OCI-LY7 (cell line): ENCODE measurements at regions not wholly inside any gene's neighbourhood (a gene's known extent, or its start where the extent isn't known, plus 50 kb on each side); places are given as distances from the start of the nearest gene placed in this dataset.

Experiments used
- BruUV-seq: library from RNA; stranded (reverse); fragments of 400-500 nt; replicated peaks from 2 replicates; lab custom pipeline; 2021; lab: Mats Ljungman, UMichigan
- CTCF ChIA-PET: fragments of 300-600 bp; sonication (Branson Sonifier 250); formaldehyde crosslinking; loops from one replicate; lab custom pipeline; 2022; ENCODE audit warnings: antibody characterized with exemption; ENCODE audit not compliant: unreplicated experiment; lab: Charles Lee
- POLR2A ChIA-PET: fragments of 300-600 bp; sonication (Branson Sonifier 250); formaldehyde crosslinking; loops from one replicate; lab custom pipeline; 2022; ENCODE audit warnings: antibody characterized with exemption; lab: Charles Lee
- DNase-seq: peaks from one replicate; pipeline ENCODE4 v3.0.0-alpha.2; 2015; ENCODE audit warnings: low spot score
- H2AFZ ChIP-seq: fragments of 200-600 bp; sonication (generic), shearing (Covaris generic); 2 replicates; pipeline ENCODE4 v1.6.1; 2014; ENCODE audit warnings: mild to moderate bottlenecking, antibody characterized with exemption, low read length, moderate library complexity
- H3K27ac ChIP-seq: fragments of 200-600 bp; sonication (generic); 2 replicates; pipeline ENCODE4 v1.5.1; 2014; ENCODE audit warnings: mixed run types, low read depth, mild to moderate bottlenecking, moderate library complexity, low read length, inconsistent platforms; ENCODE audit not compliant: poor library complexity, severe bottlenecking
- H3K36me3 ChIP-seq: fragments of 200-600 bp; sonication (generic); 2 replicates; pipeline ENCODE4 v1.6.1; 2014; ENCODE audit warnings: mild to moderate bottlenecking, antibody characterized with exemption, low read length, moderate library complexity, mixed read lengths; ENCODE audit not compliant: insufficient read depth
- H3K4me1 ChIP-seq: fragments of 200-600 bp; sonication (generic); 2 replicates; pipeline ENCODE4 v1.5.1; 2014; ENCODE audit warnings: mild to moderate bottlenecking, low read length; ENCODE audit not compliant: insufficient read depth, poor library complexity, severe bottlenecking
- H3K4me2 ChIP-seq: fragments of 200-600 bp; sonication (generic); 2 replicates; pipeline ENCODE4 v1.6.1; 2014; ENCODE audit warnings: mild to moderate bottlenecking, low read length
- H3K4me3 ChIP-seq: fragments of 200-600 bp; sonication (generic); 2 replicates; pipeline ENCODE4 v1.5.1; 2014; ENCODE audit warnings: mild to moderate bottlenecking, low read depth, low read length; ENCODE audit not compliant: poor library complexity, severe bottlenecking
- H3K79me2 ChIP-seq: fragments of 200-600 bp; sonication (generic); 2 replicates; pipeline ENCODE4 v1.6.1; 2016; ENCODE audit warnings: low read depth, mild to moderate bottlenecking, low read length, moderate library complexity, mixed read lengths; ENCODE audit not compliant: insufficient read depth
- H3K9me2 ChIP-seq: fragments of 200-600 bp; sonication (generic); 2 replicates; pipeline ENCODE4 v1.6.1; 2016; ENCODE audit warnings: mild to moderate bottlenecking, low read length, mixed read lengths; ENCODE audit not compliant: insufficient read depth
- H3K9me3 ChIP-seq: fragments of 200-600 bp; sonication (generic); 2 replicates; pipeline ENCODE4 v1.6.1; 2014; ENCODE audit warnings: mild to moderate bottlenecking, mixed run types, low read length, mixed read lengths
- H4K20me1 ChIP-seq: fragments of 200-600 bp; sonication (generic); 2 replicates; pipeline ENCODE4 v1.6.1; 2014; ENCODE audit warnings: mild to moderate bottlenecking, antibody characterized with exemption, low read length, moderate library complexity, mixed read lengths; ENCODE audit not compliant: insufficient read depth
- CTCF ChIP-seq: fragments of 200-600 bp; sonication (generic); conservative IDR thresholded peaks from 2 replicates; pipeline ENCODE4 v1.5.1; 2014; ENCODE audit warnings: mild to moderate bottlenecking, antibody characterized with exemption, low read length, moderate library complexity, mixed read lengths
- EZH2phosphoT487 ChIP-seq: fragments of 200-600 bp; sonication (generic); IDR thresholded peaks from 2 replicates; pipeline ENCODE4 v1.6.1; 2018; ENCODE audit warnings: low read depth, borderline replicate concordance, mild to moderate bottlenecking, mixed run types, antibody characterized with exemption, low read length, moderate library complexity, mixed read lengths
- intact Hi-C: fragments of 100-400 bp; cut with micrococcal nuclease; formaldehyde crosslinking; loops from one replicate; pipeline ENCODE4 v1.10.0; 2022; ENCODE audit not compliant: unreplicated experiment

- no peak for TF ChIP-seq CTCF
- TF ChIP-seq EZH2phosphoT487: no peak
- H3K4me2 ChIP-seq: no peak overlapping the region
- H3K4me3 ChIP-seq: no peak overlapping the region
- no TSS peak for BruUV-seq
- no peaks in the 10 kb centered on the region for H3K4me1 ChIP-seq
- ChIA-PET POLR2A (no interaction called here), CTCF (interaction anchor here (0.6 kb wide), 1 partner anchor 9 kb away, joined by 3 read pairs; no protein-coding TSS in a partner anchor)
- no peaks in the 10 kb centered on the region for H3K9me3 ChIP-seq
- no peak overlapping the region for H3K27ac ChIP-seq
- no peak for DNase-seq
- H3K36me3 ChIP-seq: no peaks in the 10 kb centered on the region
- no peaks in the 10 kb centered on the region for H3K79me2 ChIP-seq
- intact Hi-C loops: no loop called here
- H3K9me2 ChIP-seq: no peaks in the 10 kb centered on the region
- H2AFZ ChIP-seq: no peak overlapping the region
- no peaks in the 10 kb centered on the region for H4K20me1 ChIP-seq
These were observed 62.0 kb upstream of the CD93 start for GRCh38 chr20:23147964-23148730.

GRCh38 chr20:23147647-23147963, 61.5 kb upstream of the CD93 start:
- no peaks in the 10 kb centered on the region for H4K20me1 ChIP-seq
- ChIA-PET POLR2A (no interaction called here), CTCF (interaction anchor here (0.6 kb wide), 1 partner anchor 8 kb away, joined by 3 read pairs; no protein-coding TSS in a partner anchor)
- no peak overlapping the region for H3K27ac ChIP-seq
- H2AFZ ChIP-seq: no peak overlapping the region
- no peaks in the 10 kb centered on the region for H3K4me1 ChIP-seq
- H3K9me2 ChIP-seq: no peaks in the 10 kb centered on the region
- no peak overlapping the region for H3K4me3 ChIP-seq
- no peaks in the 10 kb centered on the region for H3K79me2 ChIP-seq
- intact Hi-C loops: no loop called here
- no peaks in the 10 kb centered on the region for H3K9me3 ChIP-seq
- TF ChIP-seq CTCF (no peak), EZH2phosphoT487 (no peak)
- H3K4me2 ChIP-seq: no peak overlapping the region
- BruUV-seq: no TSS peak
- DNase-seq: no peak
- no peaks in the 10 kb centered on the region for H3K36me3 ChIP-seq

DNA sequence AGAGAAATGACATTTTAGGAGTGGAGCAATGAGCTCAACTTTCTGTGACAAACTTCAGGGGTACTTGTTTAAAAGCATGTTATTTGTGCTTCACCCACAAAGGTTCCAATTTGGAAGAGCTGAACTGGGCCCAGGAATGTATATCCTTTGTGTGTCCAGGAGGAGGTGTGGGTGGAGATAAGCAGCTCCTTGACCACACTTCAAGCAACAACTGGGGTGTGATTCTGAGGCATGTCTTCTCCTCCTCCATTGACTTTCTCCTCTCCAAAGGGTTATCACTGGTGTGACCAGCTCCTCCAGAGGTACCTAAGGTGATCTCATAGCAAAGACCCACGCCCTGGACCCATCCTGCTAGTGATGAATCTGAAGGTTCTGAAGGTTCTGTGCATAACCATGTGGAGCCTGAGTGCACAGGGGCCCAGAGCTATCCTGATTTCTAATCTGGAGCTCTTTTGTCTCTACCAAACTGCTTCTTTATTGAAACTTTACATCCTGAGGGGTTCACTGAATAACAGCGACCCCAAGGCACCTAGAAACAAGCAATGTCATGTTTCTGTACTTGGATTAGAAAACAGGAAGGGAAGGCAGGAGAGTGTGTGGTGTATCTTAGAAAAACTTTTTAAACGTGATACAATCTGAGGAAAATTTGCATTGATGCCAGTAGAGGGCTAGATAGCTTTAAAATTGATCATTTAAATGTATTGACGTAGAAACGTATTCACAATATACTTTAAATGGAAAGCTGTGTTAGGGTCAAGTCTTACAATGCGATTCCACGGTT, 60.9 kb upstream of the CD93 start:
- H4K20me1 ChIP-seq: no peaks in the 10 kb centered on the region
- H3K79me2 ChIP-seq: no peaks in the 10 kb centered on the region
- TF ChIP-seq EZH2phosphoT487: no peak
- no peak for TF ChIP-seq CTCF
- H3K27ac ChIP-seq: no peak overlapping the region
- no peaks in the 10 kb centered on the region for H3K9me3 ChIP-seq
- ChIA-PET CTCF (interaction anchor here (0.6 kb wide), 1 partner anchor 8 kb away, joined by 3 read pairs; no protein-coding TSS in a partner anchor), POLR2A (no interaction called here)
- DNase-seq: no peak
- H3K36me3 ChIP-seq: no peaks in the 10 kb centered on the region
- H3K4me1 ChIP-seq: no peaks in the 10 kb centered on the region
- H3K4me3 ChIP-seq: no peak overlapping the region
- no peak overlapping the region for H3K4me2 ChIP-seq
- no peaks in the 10 kb centered on the region for H3K9me2 ChIP-seq
- no peak overlapping the region for H2AFZ ChIP-seq
- intact Hi-C loops: no loop called here
- BruUV-seq: no TSS peak
